ENCODE measurements at regions not wholly inside any gene's neighbourhood (a gene's known extent, or its start where the extent isn't known, plus 50 kb on each side); places are given as distances from the start of the nearest gene placed in this dataset.

DNA sequence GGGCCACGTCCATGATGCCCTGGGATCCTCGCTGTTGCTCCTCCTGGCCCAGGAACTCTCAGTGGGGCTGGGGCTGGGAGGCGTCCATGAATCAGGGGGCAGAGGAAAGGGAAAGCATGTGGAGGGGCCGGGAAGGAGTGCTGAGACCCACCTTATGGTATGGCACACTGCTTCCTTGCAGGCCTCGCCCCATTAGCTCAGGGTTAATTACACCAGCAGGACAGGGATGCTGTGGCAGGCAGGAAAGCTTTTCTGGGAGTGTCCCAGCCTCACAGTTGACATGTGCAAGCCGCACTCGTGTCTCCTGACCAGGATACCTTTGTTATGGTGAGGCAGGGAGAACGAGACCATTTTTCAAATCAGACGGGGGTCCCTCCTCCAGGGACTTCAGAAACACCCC, 109.7 kb upstream of the PCBD1 start:
- Histone ChIP-seq H3K4me2 (ENCODE audit: control insufficient read depth, extremely low read depth, insufficient read depth, low read depth, low read length) (no peak overlapping the region), H3K4me3 (ENCODE audit: control insufficient read depth in 2 of 3, extremely low read depth in 1 of 3, insufficient read depth in 2 of 3, low read depth in 1 of 3, low read length in 3 of 3) (no peak overlapping the region), H2AFZ (ENCODE audit: control insufficient read depth, low read length) (no peak overlapping the region), H3K4me1 (ENCODE audit: control insufficient read depth, extremely low read depth, insufficient read depth, low read length) (peaks cover 8% of the 10 kb centered on the region), H3K36me3 (ENCODE audit: control insufficient read depth in 2 of 2, extremely low read depth in 1 of 2, insufficient read depth in 2 of 2, low read length in 2 of 2) (no peaks in the 10 kb centered on the region), H3K27me3 (ENCODE audit: control insufficient read depth, extremely low read depth, insufficient read depth, low read length) (peaks cover 3% of the 10 kb centered on the region), H3K79me2 (ENCODE audit: control insufficient read depth, insufficient read depth, low read length) (no peaks in the 10 kb centered on the region), H3K9ac (ENCODE audit: control insufficient read depth, extremely low read depth, insufficient read depth, low read length) (no peak overlapping the region), H3K27ac (ENCODE audit: control insufficient read depth, insufficient read depth, low read length) (no peak overlapping the region), H3K9me1 (ENCODE audit: control insufficient read depth, extremely low read depth, insufficient read depth, low read length) (no peaks in the 10 kb centered on the region), H3K9me3 (ENCODE audit: control insufficient read depth, low read depth, low read length) (no peaks in the 10 kb centered on the region), H4K20me1 (ENCODE audit: control insufficient read depth, extremely low read depth, insufficient read depth, low read length) (no peaks in the 10 kb centered on the region)
- no peak for DNase-seq (ENCODE audit: low read depth, low spot score)
- no peak for FAIRE-seq
- TF ChIP-seq, protein P1, sequence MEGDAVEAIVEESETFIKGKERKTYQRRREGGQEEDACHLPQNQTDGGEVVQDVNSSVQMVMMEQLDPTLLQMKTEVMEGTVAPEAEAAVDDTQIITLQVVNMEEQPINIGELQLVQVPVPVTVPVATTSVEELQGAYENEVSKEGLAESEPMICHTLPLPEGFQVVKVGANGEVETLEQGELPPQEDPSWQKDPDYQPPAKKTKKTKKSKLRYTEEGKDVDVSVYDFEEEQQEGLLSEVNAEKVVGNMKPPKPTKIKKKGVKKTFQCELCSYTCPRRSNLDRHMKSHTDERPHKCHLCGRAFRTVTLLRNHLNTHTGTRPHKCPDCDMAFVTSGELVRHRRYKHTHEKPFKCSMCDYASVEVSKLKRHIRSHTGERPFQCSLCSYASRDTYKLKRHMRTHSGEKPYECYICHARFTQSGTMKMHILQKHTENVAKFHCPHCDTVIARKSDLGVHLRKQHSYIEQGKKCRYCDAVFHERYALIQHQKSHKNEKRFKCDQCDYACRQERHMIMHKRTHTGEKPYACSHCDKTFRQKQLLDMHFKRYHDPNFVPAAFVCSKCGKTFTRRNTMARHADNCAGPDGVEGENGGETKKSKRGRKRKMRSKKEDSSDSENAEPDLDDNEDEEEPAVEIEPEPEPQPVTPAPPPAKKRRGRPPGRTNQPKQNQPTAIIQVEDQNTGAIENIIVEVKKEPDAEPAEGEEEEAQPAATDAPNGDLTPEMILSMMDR (optimal IDR thresholded peaks at IDR 0.05 in 1 of 3, IDR thresholded peaks at IDR 0.05 in 1 of 3, conservative IDR thresholded peaks at IDR 0.05 in 1 of 3; ENCODE audit: extremely low read depth in 1 of 3, insufficient read depth in 2 of 3, low read length in 3 of 3), result no peak
- TF ChIP-seq EZH2 (IDR thresholded peaks at IDR 0.05; ENCODE audit: low read length), result no peak
- dilution Hi-C loops (cut with MboI; ENCODE audit: extremely low pct_ligation_motif_present, low sequenced_read_pairs), result no loop called here

DNA sequence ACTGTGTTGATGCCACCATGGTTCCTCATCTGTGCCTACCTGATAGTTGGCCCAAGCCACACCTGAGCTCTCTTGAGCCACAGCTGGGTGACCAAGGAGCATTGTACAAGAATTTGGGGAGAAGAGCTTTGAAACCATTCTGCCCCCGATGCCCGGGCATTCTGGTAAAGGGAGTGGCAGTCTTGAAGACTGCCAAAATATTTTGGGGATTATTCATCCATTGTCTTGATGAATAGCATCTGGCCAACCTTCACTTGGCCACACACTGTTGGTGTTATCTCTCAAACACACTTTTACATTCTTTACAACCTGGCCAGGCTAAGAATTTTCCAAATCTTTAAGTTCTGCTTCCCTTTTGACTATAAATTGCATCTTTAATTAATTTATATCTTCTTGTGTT, 113.1 kb upstream of the PCBD1 start:
- Histone ChIP-seq H3K9me3 (ENCODE audit: control insufficient read depth, low read depth, low read length) (no peaks in the 10 kb centered on the region), H3K9ac (ENCODE audit: control insufficient read depth, extremely low read depth, insufficient read depth, low read length) (no peak overlapping the region), H2AFZ (ENCODE audit: control insufficient read depth, low read length) (no peak overlapping the region), H3K4me1 (ENCODE audit: control insufficient read depth, extremely low read depth, insufficient read depth, low read length) (peaks cover 8% of the 10 kb centered on the region), H3K9me1 (ENCODE audit: control insufficient read depth, extremely low read depth, insufficient read depth, low read length) (no peaks in the 10 kb centered on the region), H3K4me2 (ENCODE audit: control insufficient read depth, extremely low read depth, insufficient read depth, low read depth, low read length) (no peak overlapping the region), H3K79me2 (ENCODE audit: control insufficient read depth, insufficient read depth, low read length) (no peaks in the 10 kb centered on the region), H3K27me3 (ENCODE audit: control insufficient read depth, extremely low read depth, insufficient read depth, low read length) (peaks cover 10% of the 10 kb centered on the region), H4K20me1 (ENCODE audit: control insufficient read depth, extremely low read depth, insufficient read depth, low read length) (no peaks in the 10 kb centered on the region), H3K27ac (ENCODE audit: control insufficient read depth, insufficient read depth, low read length) (no peak overlapping the region), H3K4me3 (ENCODE audit: control insufficient read depth in 2 of 3, extremely low read depth in 1 of 3, insufficient read depth in 2 of 3, low read depth in 1 of 3, low read length in 3 of 3) (no peak overlapping the region), H3K36me3 (ENCODE audit: control insufficient read depth in 2 of 2, extremely low read depth in 1 of 2, insufficient read depth in 2 of 2, low read length in 2 of 2) (no peaks in the 10 kb centered on the region)
- dilution Hi-C loops (cut with MboI; ENCODE audit: extremely low pct_ligation_motif_present, low sequenced_read_pairs), result no loop called here
- TF ChIP-seq EZH2 (IDR thresholded peaks at IDR 0.05; ENCODE audit: low read length), result no peak
- TF ChIP-seq, protein P1 (optimal IDR thresholded peaks at IDR 0.05 in 1 of 3, IDR thresholded peaks at IDR 0.05 in 1 of 3, conservative IDR thresholded peaks at IDR 0.05 in 1 of 3; ENCODE audit: extremely low read depth in 1 of 3, insufficient read depth in 2 of 3, low read length in 3 of 3), result no peak
- DNase-seq (ENCODE audit: low read depth, low spot score) (no peak), FAIRE-seq (no peak)

All from keratinocyte (primary cell).